OCI-LY3 (cell line): ENCODE measurements at regions not wholly inside any gene's neighbourhood (a gene's known extent, or its start where the extent isn't known, plus 50 kb on each side); places are given as distances from the start of the nearest gene placed in this dataset.

ENCODE experiments used
- H2AFZ ChIP-seq: fragments of 200-600, 300-600 bp; shearing (Covaris generic); 2 replicates; pipeline ENCODE4 v1.6.0; 2014; ENCODE audit warnings: antibody characterized with exemption, low read depth, low read length
- H3K27ac ChIP-seq: fragments of 200-600, 300-600 bp; sonication (generic); 2 replicates; pipeline ENCODE4 v1.5.1; 2014; ENCODE audit warnings: mild to moderate bottlenecking, low read length, moderate library complexity, mixed read lengths
- H3K27me3 ChIP-seq: fragments of 200-600, 300-600 bp; sonication (generic); 2 replicates; pipeline ENCODE4 v1.6.1; 2014; ENCODE audit warnings: low read depth, low read length, mixed read lengths
- H3K36me3 ChIP-seq: fragments of 200-600, 300-600 bp; sonication (generic); replicated peaks from 2 replicates; pipeline ENCODE3; 2014; ENCODE audit warnings: low read depth, low read length, mixed read lengths
- H3K4me1 ChIP-seq: fragments of 300-600, 200-600 bp; sonication (generic); 2 replicates; pipeline ENCODE4 v1.6.1; 2014; ENCODE audit warnings: low read length, mixed read lengths
- H3K4me2 ChIP-seq: fragments of 200-600, 300-600 bp; sonication (generic); 2 replicates; pipeline ENCODE4 v1.6.1; 2014; ENCODE audit warnings: low read length, mixed read lengths
- H3K4me3 ChIP-seq: fragments of 300-600, 200-600 bp; sonication (generic); 2 replicates; pipeline ENCODE4 v1.5.1; 2014; ENCODE audit warnings: antibody characterized with exemption, mild to moderate bottlenecking, low read length, moderate library complexity
- H3K79me2 ChIP-seq: fragments of 300-600, 200-600 bp; shearing (Covaris generic); 2 replicates; pipeline ENCODE4 v1.6.1; 2014; ENCODE audit warnings: mild to moderate bottlenecking, low read length, mixed read lengths
- H3K9ac ChIP-seq: fragments of 300-600, 200-600 bp; shearing (Covaris generic); 2 replicates; pipeline ENCODE4 v1.6.0; 2014; ENCODE audit warnings: mild to moderate bottlenecking, low read length, moderate library complexity
- H3K9me3 ChIP-seq: fragments of 200-600, 300-600 bp; shearing (Covaris generic); 2 replicates; pipeline ENCODE4 v1.6.1; 2014; ENCODE audit warnings: low read length, mixed read lengths; ENCODE audit not compliant: insufficient read depth
- H4K20me1 ChIP-seq: fragments of 200-600, 300-600 bp; sonication (generic); 2 replicates; pipeline ENCODE4 v1.6.1; 2016; ENCODE audit warnings: low read length, mixed read lengths; ENCODE audit not compliant: insufficient read depth
- CTCF ChIP-seq: fragments of 200-600, 300-600 bp; sonication (generic); IDR thresholded peaks from 2 replicates; pipeline ENCODE4 v1.5.1; 2014; ENCODE audit warnings: antibody characterized with exemption, low read length, low read depth
- EZH2phosphoT487 ChIP-seq: fragments of 200-600 bp; shearing (Covaris generic); IDR thresholded peaks from 2 replicates; pipeline ENCODE4 v1.6.1; 2018; ENCODE audit warnings: antibody characterized with exemption, mixed run types, low read depth

- Histone ChIP-seq H3K9ac (no peak overlapping the region), H3K36me3 (no peaks in the 10 kb centered on the region), H3K4me2 (no peak overlapping the region), H3K4me1 (no peaks in the 10 kb centered on the region), H3K27ac (no peak overlapping the region), H3K9me3 (no peaks in the 10 kb centered on the region), H3K4me3 (no peak overlapping the region), H3K27me3 (no peaks in the 10 kb centered on the region), H2AFZ (no peak overlapping the region), H3K79me2 (no peaks in the 10 kb centered on the region), H4K20me1 (no peaks in the 10 kb centered on the region)
- no peak for TF ChIP-seq EZH2phosphoT487
- TF ChIP-seq CTCF = no peak
Measured at GRCh38 chr9:84151236-84151635, 170.6 kb downstream of the RMI1 start.

GRCh38 chr9:84151640-84152039, 171.0 kb downstream of the RMI1 start:
- no peak overlapping the region for H3K4me2 ChIP-seq
- no peaks in the 10 kb centered on the region for H3K4me1 ChIP-seq
- H3K27me3 ChIP-seq = no peaks in the 10 kb centered on the region
- no peaks in the 10 kb centered on the region for H3K36me3 ChIP-seq
- no peaks in the 10 kb centered on the region for H3K79me2 ChIP-seq
- no peaks in the 10 kb centered on the region for H3K9me3 ChIP-seq
- no peak overlapping the region for H3K4me3 ChIP-seq
- no peak overlapping the region for H3K27ac ChIP-seq
- H2AFZ ChIP-seq = no peak overlapping the region
- H3K9ac ChIP-seq = no peak overlapping the region
- no peaks in the 10 kb centered on the region for H4K20me1 ChIP-seq
- TF ChIP-seq CTCF (no peak), EZH2phosphoT487 (no peak)

- Histone ChIP-seq H3K9me3 (no peaks in the 10 kb centered on the region), H3K36me3 (no peaks in the 10 kb centered on the region), H4K20me1 (no peaks in the 10 kb centered on the region), H3K9ac (no peak overlapping the region), H3K4me2 (no peak overlapping the region), H3K4me3 (no peak overlapping the region), H2AFZ (no peak overlapping the region), H3K79me2 (no peaks in the 10 kb centered on the region), H3K27ac (no peak overlapping the region), H3K27me3 (no peaks in the 10 kb centered on the region), H3K4me1 (no peaks in the 10 kb centered on the region)
- TF ChIP-seq CTCF = no peak
- TF ChIP-seq EZH2phosphoT487 = no peak
Measured at GRCh38 chr9:84152204-84152603, 171.6 kb downstream of the RMI1 start.

GRCh38 chr9:84153885-84154284, 173.3 kb downstream of the RMI1 start:
- Histone ChIP-seq H3K4me3 (no peak overlapping the region), H3K36me3 (no peaks in the 10 kb centered on the region), H3K4me2 (no peak overlapping the region), H3K9me3 (no peaks in the 10 kb centered on the region), H4K20me1 (no peaks in the 10 kb centered on the region), H3K9ac (no peak overlapping the region), H3K27me3 (peaks cover 10% of the 10 kb centered on the region; the same call in 1 of the 2 replicates), H2AFZ (no peak overlapping the region), H3K79me2 (no peaks in the 10 kb centered on the region), H3K27ac (no peak overlapping the region), H3K4me1 (no peaks in the 10 kb centered on the region)
- TF ChIP-seq EZH2phosphoT487 (no peak), CTCF (no peak)
